Hematopoietic multipotent progenitor cell treated with erythropoietin and hydrocortisone succinate and interleukin-3 and kit ligand, for 6 days (in vitro differentiated cells): ENCODE measurements at regions not wholly inside any gene's neighbourhood (a gene's known extent, or its start where the extent isn't known, plus 50 kb on each side); places are given as distances from the start of the nearest gene placed in this dataset.
A peak's percentile ranks its signal among the peaks of the same experiment; 100 is the strongest.

Experiments used
- DNase-seq: peaks from one replicate; pipeline ENCODE4 v3.0.0-alpha.2; 2015

- no peak for DNase-seq
These were observed 55.0 kb downstream of the GPR6 start for GRCh38 chr6:110033101-110033500.

GRCh38 chr6:110033749-110034666 is 55.9 kb downstream of the GPR6 start:
- DNase-seq, result no peak

- DNase-seq, result no peak
These were observed 56.5 kb downstream of the GPR6 start for GRCh38 chr6:110034667-110035036.

GRCh38 chr6:110035321-110035720 is 57.2 kb downstream of the GPR6 start:
- DNase-seq, result no peak

GRCh38 chr6:110036408-110037302 is 58.5 kb downstream of the GPR6 start:
- no peak for DNase-seq

GRCh38 chr6:110037726-110038295 is 59.7 kb downstream of the GPR6 start:
- no peak for DNase-seq

GRCh38 chr6:110039364-110039980 is 61.4 kb downstream of the GPR6 start:
- peak; percentile 95 for DNase-seq

GRCh38 chr6:110039981-110040383 is 61.9 kb downstream of the GPR6 start:
- DNase-seq, result peak; percentile 84

- DNase-seq, result no peak
These were observed 62.6 kb downstream of the GPR6 start for GRCh38 chr6:110040716-110041115.

- no peak for DNase-seq
These were observed 63.0 kb downstream of the GPR6 start for GRCh38 chr6:110041126-110041525.

- DNase-seq, result no peak
These were observed 63.7 kb downstream of the GPR6 start for GRCh38 chr6:110041830-110042229.

- DNase-seq, result no peak
These were observed 64.7 kb downstream of the GPR6 start for GRCh38 chr6:110042670-110043296.

- DNase-seq, result no peak
These were observed 65.4 kb downstream of the GPR6 start for GRCh38 chr6:110043366-110043994.

GRCh38 chr6:110044096-110044495 is 66.0 kb downstream of the GPR6 start:
- DNase-seq, result no peak

GRCh38 chr6:110044622-110045021 is 66.5 kb downstream of the GPR6 start:
- DNase-seq, result no peak

GRCh38 chr6:110048221-110048875 is 70.2 kb downstream of the GPR6 start:
- no peak for DNase-seq

- DNase-seq, result no peak
These were observed 71.8 kb downstream of the GPR6 start for GRCh38 chr6:110049696-110050439.
